ENCODE measurements at regions not wholly inside any gene's neighbourhood (a gene's known extent, or its start where the extent isn't known, plus 50 kb on each side); places are given as distances from the start of the nearest gene placed in this dataset.

DNA sequence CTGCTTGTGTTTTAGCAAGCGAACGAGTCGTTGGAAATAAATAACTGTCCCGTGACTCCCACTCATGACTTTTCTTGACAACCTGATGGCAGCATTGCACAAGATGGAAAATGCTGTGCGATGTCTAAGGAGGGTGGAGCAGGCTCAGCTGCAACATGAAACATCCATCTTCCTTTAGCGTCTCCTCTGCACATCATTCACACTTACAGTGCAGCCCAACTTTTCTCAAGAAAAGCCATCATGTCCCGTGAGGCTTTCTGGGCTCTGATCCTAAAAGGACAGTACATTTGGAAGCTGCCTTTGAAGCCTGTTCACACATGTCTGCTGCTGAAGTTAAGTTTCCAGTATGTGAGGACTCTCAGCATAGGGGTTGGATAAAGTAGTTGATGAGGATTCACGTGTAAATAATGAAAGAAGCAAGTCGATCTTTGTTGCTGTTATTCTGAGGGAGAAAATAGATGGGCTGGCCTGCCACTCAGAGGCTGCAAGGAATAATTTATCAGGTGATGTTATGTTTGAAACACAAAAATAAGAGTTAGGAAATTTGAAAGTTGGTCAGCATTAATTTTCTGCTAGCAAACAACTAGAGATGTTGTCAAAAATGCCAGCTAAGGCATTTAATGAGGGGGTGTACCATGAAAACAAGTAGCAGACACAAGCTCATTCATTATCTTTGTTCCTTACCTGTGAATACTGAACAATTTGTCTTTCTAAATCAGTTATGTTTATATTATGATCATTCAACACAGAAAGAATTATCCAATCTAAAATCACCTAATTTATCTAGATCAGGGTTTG lies 328.7 kb upstream of the ZFP42 start:
- TF ChIP-seq, protein P1, sequence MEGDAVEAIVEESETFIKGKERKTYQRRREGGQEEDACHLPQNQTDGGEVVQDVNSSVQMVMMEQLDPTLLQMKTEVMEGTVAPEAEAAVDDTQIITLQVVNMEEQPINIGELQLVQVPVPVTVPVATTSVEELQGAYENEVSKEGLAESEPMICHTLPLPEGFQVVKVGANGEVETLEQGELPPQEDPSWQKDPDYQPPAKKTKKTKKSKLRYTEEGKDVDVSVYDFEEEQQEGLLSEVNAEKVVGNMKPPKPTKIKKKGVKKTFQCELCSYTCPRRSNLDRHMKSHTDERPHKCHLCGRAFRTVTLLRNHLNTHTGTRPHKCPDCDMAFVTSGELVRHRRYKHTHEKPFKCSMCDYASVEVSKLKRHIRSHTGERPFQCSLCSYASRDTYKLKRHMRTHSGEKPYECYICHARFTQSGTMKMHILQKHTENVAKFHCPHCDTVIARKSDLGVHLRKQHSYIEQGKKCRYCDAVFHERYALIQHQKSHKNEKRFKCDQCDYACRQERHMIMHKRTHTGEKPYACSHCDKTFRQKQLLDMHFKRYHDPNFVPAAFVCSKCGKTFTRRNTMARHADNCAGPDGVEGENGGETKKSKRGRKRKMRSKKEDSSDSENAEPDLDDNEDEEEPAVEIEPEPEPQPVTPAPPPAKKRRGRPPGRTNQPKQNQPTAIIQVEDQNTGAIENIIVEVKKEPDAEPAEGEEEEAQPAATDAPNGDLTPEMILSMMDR (IDR thresholded peaks at IDR 0.05) = no peak
- TF ChIP-seq EZH2 (IDR thresholded peaks at IDR 0.05; ENCODE audit: borderline replicate concordance, insufficient read depth, low read depth, low read length, poor library complexity, severe bottlenecking) = no peak

All from B cell (primary cell).